IPS-20b (cell line): ENCODE measurements at regions not wholly inside any gene's neighbourhood (a gene's known extent, or its start where the extent isn't known, plus 50 kb on each side); places are given as distances from the start of the nearest gene placed in this dataset.

Experiments used
- H3K27ac ChIP-seq: one replicate; pipeline ENCODE4 v1.5.1; 2013; ENCODE audit warnings: low read length
- H3K27me3 ChIP-seq: 2 replicates; pipeline ENCODE4 v1.6.1; 2013; ENCODE audit warnings: mild to moderate bottlenecking, low read length, inconsistent platforms; ENCODE audit not compliant: insufficient read depth
- H3K36me3 ChIP-seq: 2 replicates; pipeline ENCODE4 v1.6.1; 2013; ENCODE audit warnings: low read depth, mild to moderate bottlenecking, inconsistent platforms, low read length, moderate library complexity; ENCODE audit not compliant: insufficient read depth
- H3K4me1 ChIP-seq: 2 replicates; pipeline ENCODE4 v1.6.1; 2013; ENCODE audit warnings: mild to moderate bottlenecking, control low read depth, inconsistent platforms, low read length, moderate library complexity; ENCODE audit not compliant: insufficient read depth
- H3K4me3 ChIP-seq: 2 replicates; pipeline ENCODE4 v1.5.1; 2013; ENCODE audit warnings: mild to moderate bottlenecking, low read length, inconsistent platforms
- H3K9ac ChIP-seq: 2 replicates; pipeline ENCODE4 v1.6.1; 2013; ENCODE audit warnings: low read depth, mild to moderate bottlenecking, inconsistent platforms, low read length, moderate library complexity
- H3K9me3 ChIP-seq: 2 replicates; pipeline ENCODE4 v1.6.1; 2013; ENCODE audit warnings: mild to moderate bottlenecking, low read depth, low read length, inconsistent platforms; ENCODE audit not compliant: insufficient read depth

- Histone ChIP-seq H3K4me3 (no peak overlapping the region), H3K4me1 (peaks cover 17% of the 10 kb centered on the region), H3K36me3 (no peaks in the 10 kb centered on the region), H3K9ac (no peak overlapping the region), H3K27ac (no peak overlapping the region), H3K9me3 (no peaks in the 10 kb centered on the region), H3K27me3 (no peaks in the 10 kb centered on the region)
These were observed 588.6 kb upstream of the GRAMD2B start for GRCh38 chr5:125834438-125835115.

GRCh38 chr5:125835293-125836172, 587.7 kb upstream of the GRAMD2B start:
- no peaks in the 10 kb centered on the region for H3K36me3 ChIP-seq
- no peak overlapping the region for H3K9ac ChIP-seq
- H3K9me3 ChIP-seq, result no peaks in the 10 kb centered on the region
- H3K27me3 ChIP-seq, result no peaks in the 10 kb centered on the region
- no peak overlapping the region for H3K4me3 ChIP-seq
- no peak overlapping the region for H3K27ac ChIP-seq
- peaks cover 17% of the 10 kb centered on the region for H3K4me1 ChIP-seq

- Histone ChIP-seq H3K9ac (no peak overlapping the region), H3K27ac (no peak overlapping the region), H3K4me3 (no peak overlapping the region), H3K36me3 (no peaks in the 10 kb centered on the region), H3K4me1 (peaks cover 17% of the 10 kb centered on the region), H3K9me3 (no peaks in the 10 kb centered on the region), H3K27me3 (no peaks in the 10 kb centered on the region)
These were observed 587.0 kb upstream of the GRAMD2B start for GRCh38 chr5:125836256-125836655.

- H3K4me1 ChIP-seq, result peaks cover 17% of the 10 kb centered on the region
- no peak overlapping the region for H3K4me3 ChIP-seq
- H3K9ac ChIP-seq, result no peak overlapping the region
- no peaks in the 10 kb centered on the region for H3K36me3 ChIP-seq
- no peaks in the 10 kb centered on the region for H3K27me3 ChIP-seq
- no peak overlapping the region for H3K27ac ChIP-seq
- H3K9me3 ChIP-seq, result peaks cover 5% of the 10 kb centered on the region; the same call in 1 of the 2 replicates
These were observed 585.3 kb upstream of the GRAMD2B start for GRCh38 chr5:125837866-125838265.

GRCh38 chr5:125847561-125847960, 575.6 kb upstream of the GRAMD2B start:
- H3K4me3 ChIP-seq, result no peak overlapping the region
- no peak overlapping the region for H3K27ac ChIP-seq
- no peak overlapping the region for H3K9ac ChIP-seq
- H3K36me3 ChIP-seq, result no peaks in the 10 kb centered on the region
- H3K4me1 ChIP-seq, result peaks cover 3% of the 10 kb centered on the region; the same call in 1 of the 2 replicates
- peaks cover 7% of the 10 kb centered on the region; the same call in 1 of the 2 replicates for H3K9me3 ChIP-seq
- no peaks in the 10 kb centered on the region for H3K27me3 ChIP-seq

- Histone ChIP-seq H3K9ac (no peak overlapping the region), H3K4me3 (no peak overlapping the region), H3K27me3 (no peaks in the 10 kb centered on the region), H3K9me3 (no peaks in the 10 kb centered on the region), H3K36me3 (no peaks in the 10 kb centered on the region), H3K27ac (no peak overlapping the region), H3K4me1 (peaks cover 3% of the 10 kb centered on the region; the same call in 1 of the 2 replicates)
These were observed 574.5 kb upstream of the GRAMD2B start for GRCh38 chr5:125848751-125849150.

GRCh38 chr5:125856949-125857348, 566.3 kb upstream of the GRAMD2B start:
- Histone ChIP-seq H3K27ac (no peak overlapping the region), H3K9me3 (0 out of 2 replicates have a peak, but pooled peaks cover 6% of the 10 kb centered on the region), H3K4me3 (no peak overlapping the region), H3K36me3 (no peaks in the 10 kb centered on the region), H3K9ac (no peak overlapping the region), H3K27me3 (no peaks in the 10 kb centered on the region), H3K4me1 (no peaks in the 10 kb centered on the region)

- no peaks in the 10 kb centered on the region for H3K4me1 ChIP-seq
- no peak overlapping the region for H3K27ac ChIP-seq
- no peak overlapping the region for H3K9ac ChIP-seq
- H3K4me3 ChIP-seq, result no peak overlapping the region
- no peaks in the 10 kb centered on the region for H3K9me3 ChIP-seq
- no peaks in the 10 kb centered on the region for H3K27me3 ChIP-seq
- no peaks in the 10 kb centered on the region for H3K36me3 ChIP-seq
These were observed 559.6 kb upstream of the GRAMD2B start for GRCh38 chr5:125863579-125863978.

GRCh38 chr5:125865166-125865815, 557.9 kb upstream of the GRAMD2B start:
- H3K9me3 ChIP-seq, result no peaks in the 10 kb centered on the region
- no peaks in the 10 kb centered on the region for H3K27me3 ChIP-seq
- H3K4me1 ChIP-seq, result peaks cover 8% of the 10 kb centered on the region; the same call in 1 of the 2 replicates
- no peak overlapping the region for H3K4me3 ChIP-seq
- no peaks in the 10 kb centered on the region for H3K36me3 ChIP-seq
- H3K9ac ChIP-seq, result no peak overlapping the region
- H3K27ac ChIP-seq, result no peak overlapping the region

GRCh38 chr5:125868036-125868435, 555.2 kb upstream of the GRAMD2B start:
- Histone ChIP-seq H3K4me1 (peaks cover 8% of the 10 kb centered on the region; the same call in 1 of the 2 replicates), H3K27ac (no peak overlapping the region), H3K9ac (no peak overlapping the region)

GRCh38 chr5:125870256-125870655, 553.0 kb upstream of the GRAMD2B start:
- H3K27ac ChIP-seq, result no peak overlapping the region
- no peak overlapping the region for H3K4me3 ChIP-seq
- H3K27me3 ChIP-seq, result no peaks in the 10 kb centered on the region
- no peaks in the 10 kb centered on the region for H3K36me3 ChIP-seq
- H3K9me3 ChIP-seq, result no peaks in the 10 kb centered on the region
- no peak overlapping the region for H3K9ac ChIP-seq
- H3K4me1 ChIP-seq, result peaks cover 8% of the 10 kb centered on the region; the same call in 1 of the 2 replicates

More at GRCh38 chr5:125868036-125868435, 555.2 kb upstream of the GRAMD2B start:
- Histone ChIP-seq H3K4me3 (no peak overlapping the region), H3K36me3 (no peaks in the 10 kb centered on the region), H3K27me3 (no peaks in the 10 kb centered on the region), H3K9me3 (no peaks in the 10 kb centered on the region)
